SK-N-SH (cell line): ENCODE measurements at regions not wholly inside any gene's neighbourhood (a gene's known extent, or its start where the extent isn't known, plus 50 kb on each side); places are given as distances from the start of the nearest gene placed in this dataset.

Experiments
- CTCF ChIA-PET: fragments of 300-600, 350-600 bp; formaldehyde crosslinking; extraction: SDS; loops from one replicate; lab custom pipeline; 2021; lab: Yijun Ruan, JAX
- POLR2A ChIA-PET: fragments of 350-600 bp; sonication (Branson Sonifier 250); formaldehyde crosslinking; extraction: SDS; loops from one replicate; lab custom pipeline; 2020; ENCODE audit warnings: antibody characterized with exemption, inconsistent platforms; lab: Yijun Ruan, JAX
- DNase-seq: peaks from one replicate; pipeline ENCODE4 v3.0.0; 2012
- H2AFZ ChIP-seq: fragments of 200-600 bp; sonication (generic); 2 replicates; pipeline ENCODE4 v1.8.1; 2016; ENCODE audit warnings: antibody characterized with exemption, mild to moderate bottlenecking, low read depth
- H3F3A ChIP-seq: fragments of 200-600 bp; sonication (generic); replicated peaks from 2 replicates; pipeline ENCODE3; 2016; ENCODE audit warnings: antibody characterized with exemption, mild to moderate bottlenecking; ENCODE audit not compliant: insufficient read depth
- H3K27ac ChIP-seq, 2 experiments: fragments of 200-500 bp in 1 of 2; fragments of 200-600 bp in 1 of 2; sonication (Bioruptor generic) in 1 of 2; sonication (generic), shearing (Covaris generic) in 1 of 2; 2 replicates each; pipeline versions ENCODE4 v1.5.1 to v1.6.1; 2014 to 2016; ENCODE audit warnings: low read depth in 2 of 2, inconsistent platforms in 1 of 2, low read length in 1 of 2, mild to moderate bottlenecking in 1 of 2, mixed read lengths in 1 of 2
- H3K27me3 ChIP-seq: fragments of 200-600 bp; sonication (generic), shearing (Covaris generic); 2 replicates; pipeline ENCODE4 v1.6.1; 2016; ENCODE audit warnings: mixed run types; ENCODE audit not compliant: insufficient read depth
- H3K36me3 ChIP-seq, 2 experiments: fragments of 200-500 bp in 1 of 2; fragments of 200-600 bp in 1 of 2; sonication (Bioruptor generic) in 1 of 2; sonication (generic) in 1 of 2; replicated peaks in 1 of 2; 2 replicates each; pipeline versions ENCODE3 to v1.5.1; 2014 to 2016; ENCODE audit warnings: low read length in 1 of 2, mild to moderate bottlenecking in 1 of 2; ENCODE audit not compliant: insufficient read depth in 2 of 2, control insufficient read depth in 1 of 2
- H3K4me1 ChIP-seq, 2 experiments: fragments of 200-500 bp in 1 of 2; fragments of 200-600 bp in 1 of 2; sonication (Bioruptor generic) in 1 of 2; sonication (generic), shearing (Covaris generic) in 1 of 2; 2 replicates each; pipeline versions ENCODE4 v1.5.1 to v1.6.1; 2014 to 2016; ENCODE audit warnings: low read depth in 1 of 2, low read length in 1 of 2, mixed run types in 1 of 2; ENCODE audit not compliant: insufficient read depth in 2 of 2, control insufficient read depth in 1 of 2
- H3K4me2 ChIP-seq: fragments of 200-600 bp; sonication (generic), shearing (Covaris generic); 2 replicates; pipeline ENCODE4 v1.6.1; 2017; ENCODE audit warnings: mixed run types
- H3K4me3 ChIP-seq, 2 experiments: fragments of 200-500 bp in 1 of 2; fragments of 200-600 bp in 1 of 2; sonication (Bioruptor generic) in 1 of 2; sonication (generic), shearing (Covaris generic) in 1 of 2; 2 replicates each; pipeline versions ENCODE4 v1.5.1 to v1.8.1; 2014 to 2016; ENCODE audit warnings: low read depth in 2 of 2, inconsistent platforms in 1 of 2, low read length in 1 of 2, mild to moderate bottlenecking in 1 of 2, mixed read lengths in 1 of 2, moderate library complexity in 1 of 2
- H3K79me2 ChIP-seq: fragments of 200-600 bp; sonication (generic); 2 replicates; pipeline ENCODE4 v1.8.1; 2017; ENCODE audit warnings: mild to moderate bottlenecking; ENCODE audit not compliant: insufficient read depth
- H3K9ac ChIP-seq: fragments of 200-600 bp; sonication (generic); 2 replicates; pipeline ENCODE4 v1.6.1; 2017; ENCODE audit warnings: mixed run types
- H3K9me2 ChIP-seq: fragments of 200-600 bp; sonication (generic); 2 replicates; pipeline ENCODE4 v1.6.1; 2017; ENCODE audit warnings: mixed run types
- H3K9me3 ChIP-seq: fragments of 200-600 bp; sonication (generic); 2 replicates; pipeline ENCODE4 v1.6.1; 2017; ENCODE audit warnings: mixed run types, mild to moderate bottlenecking, moderate library complexity
- H4K20me1 ChIP-seq: fragments of 200-600 bp; sonication (generic); 2 replicates; pipeline ENCODE4 v1.6.1; 2017; ENCODE audit warnings: mild to moderate bottlenecking, mixed run types; ENCODE audit not compliant: insufficient read depth
- CTCF ChIP-seq: fragments of 200-600 bp; sonication (generic); IDR thresholded peaks from 2 replicates; pipeline ENCODE4 v1.6.1; 2017; ENCODE audit warnings: antibody characterized with exemption, mild to moderate bottlenecking, moderate library complexity
- EP300 ChIP-seq, 2 experiments: IDR thresholded peaks; 2 replicates each; pipeline versions ENCODE4 v1.4.0 to v1.6.1; 2012; ENCODE audit warnings: borderline replicate concordance in 1 of 2, low read depth in 1 of 2, low read length in 1 of 2
- EZH2phosphoT487 ChIP-seq: fragments of 200-600 bp; sonication (generic); IDR thresholded peaks from 2 replicates; pipeline ENCODE4 v1.6.1; 2017; ENCODE audit warnings: low read depth, mixed run types, mild to moderate bottlenecking, antibody characterized with exemption, moderate library complexity, borderline replicate concordance
- GABPA ChIP-seq: IDR thresholded peaks from 2 replicates; pipeline ENCODE4 v1.4.0; 2012; ENCODE audit warnings: low read depth, mild to moderate bottlenecking
- PBX3 ChIP-seq: IDR thresholded peaks from 2 replicates; pipeline ENCODE4; 2012
- RAD21 ChIP-seq: IDR thresholded peaks from 2 replicates; pipeline ENCODE4 v1.6.1; 2012; ENCODE audit warnings: mild to moderate bottlenecking, low read length
- RXRA ChIP-seq: IDR thresholded peaks from 2 replicates; pipeline ENCODE4 v1.4.0; 2012; ENCODE audit warnings: low read depth, mild to moderate bottlenecking, borderline replicate concordance
- SIN3A ChIP-seq: IDR thresholded peaks from 2 replicates; pipeline ENCODE4 v1.6.1; 2012; ENCODE audit warnings: low read depth, mild to moderate bottlenecking, low read length, moderate library complexity, borderline replicate concordance
- USF1 ChIP-seq: IDR thresholded peaks from 2 replicates; pipeline ENCODE4 v1.4.0; 2012; ENCODE audit warnings: low read depth, borderline replicate concordance
- YY1 ChIP-seq: IDR thresholded peaks from 2 replicates; pipeline ENCODE4 v1.4.0; 2012; ENCODE audit warnings: low read depth, mild to moderate bottlenecking
- WGBS: methylation state at CpG from one replicate; pipeline ENCODE4 v1.1.6; 2017; ENCODE audit warnings: low lambda C conversion rate; 5-methylcytosine and 5-hydroxymethylcytosine counted together

GRCh38 chr10:25815999-25816768 is 117.8 kb upstream of the MYO3A start:
- Histone ChIP-seq H3K4me2 (no peak overlapping the region), H3K4me1 (no peaks in the 10 kb centered on the region; a peak in 2 of 4 replicates)
- TF ChIP-seq EP300 (IDR thresholded peaks at IDR 0.05; ENCODE audit: borderline replicate concordance in 1 of 2, low read depth in 1 of 2, low read length in 1 of 2) (no peak), EZH2phosphoT487 (no peak), USF1 (no peak), CTCF (no peak), RAD21 (no peak)
- TF ChIP-seq, all 33 proteins: peak for 0
- no peak overlapping the region for H3K9ac ChIP-seq
- 17% methylated on average over 8 of the region's 8 CpGs for WGBS
- H3K79me2 ChIP-seq = no peaks in the 10 kb centered on the region
- DNase-seq = no peak
- ChIA-PET POLR2A (no interaction called here), CTCF (no interaction called here)
- H3K4me3 ChIP-seq = no peak overlapping the region
- H2AFZ ChIP-seq = no peak overlapping the region
- H3K27ac ChIP-seq = no peak overlapping the region
- no peaks in the 10 kb centered on the region for H3K9me2 ChIP-seq
- no peaks in the 10 kb centered on the region for H3F3A ChIP-seq
- no peaks in the 10 kb centered on the region for H4K20me1 ChIP-seq
- no peaks in the 10 kb centered on the region for H3K36me3 ChIP-seq
- H3K9me3 ChIP-seq = no peaks in the 10 kb centered on the region
- no peaks in the 10 kb centered on the region for H3K27me3 ChIP-seq

- H3K4me3 ChIP-seq = no peak overlapping the region
These were observed 116.8 kb upstream of the MYO3A start for GRCh38 chr10:25817200-25817599.

GRCh38 chr10:25818751-25819150 is 115.3 kb upstream of the MYO3A start:
- Histone ChIP-seq H3K4me2 (no peak overlapping the region), H3K9ac (no peak overlapping the region), H3K9me2 (no peaks in the 10 kb centered on the region), H4K20me1 (no peaks in the 10 kb centered on the region), H2AFZ (no peak overlapping the region), H3K4me1 (no peaks in the 10 kb centered on the region; a peak in 2 of 4 replicates), H3K27me3 (no peaks in the 10 kb centered on the region), H3K79me2 (no peaks in the 10 kb centered on the region), H3K27ac (no peak overlapping the region), H3K4me3 (no peak overlapping the region), H3K9me3 (no peaks in the 10 kb centered on the region), H3F3A (no peaks in the 10 kb centered on the region), H3K36me3 (no peaks in the 10 kb centered on the region)
- no peak for TF ChIP-seq GABPA
- no peak for TF ChIP-seq RXRA
- no peak for TF ChIP-seq PBX3
- no peak for TF ChIP-seq SIN3A
- WGBS = 39% methylated on average over 9 of the region's 9 CpGs
- CTCF ChIA-PET = interaction anchor here (1.0 kb wide), 1 partner anchor 57 kb away, joined by 3 read pairs; no protein-coding TSS in a partner anchor
- DNase-seq = no peak
- POLR2A ChIA-PET = no interaction called here

More at GRCh38 chr10:25817200-25817599, 116.8 kb upstream of the MYO3A start:
- Histone ChIP-seq H3K4me1 (no peaks in the 10 kb centered on the region; a peak in 2 of 4 replicates), H3K4me2 (no peak overlapping the region), H2AFZ (no peak overlapping the region), H3F3A (no peaks in the 10 kb centered on the region), H3K9me3 (no peaks in the 10 kb centered on the region), H3K79me2 (no peaks in the 10 kb centered on the region), H3K9ac (no peak overlapping the region), H3K36me3 (no peaks in the 10 kb centered on the region), H4K20me1 (no peaks in the 10 kb centered on the region), H3K9me2 (no peaks in the 10 kb centered on the region), H3K27ac (no peak overlapping the region), H3K27me3 (no peaks in the 10 kb centered on the region)
- TF ChIP-seq RXRA (no peak), YY1 (no peak), SIN3A (no peak)
- 54% methylated on average over 1 of the region's 1 CpG for WGBS
- POLR2A ChIA-PET = no interaction called here
- CTCF ChIA-PET = no interaction called here
- DNase-seq = no peak
